Neural cell (in vitro differentiated cells): ENCODE measurements at regions not wholly inside any gene's neighbourhood (a gene's known extent, or its start where the extent isn't known, plus 50 kb on each side); places are given as distances from the start of the nearest gene placed in this dataset.

Experiments
- H2AFZ ChIP-seq: fragments of 200-600, 300-800 bp; sonication (generic), shearing (Covaris generic); 2 replicates; pipeline ENCODE4 v1.6.0; 2014; ENCODE audit warnings: low read depth, mild to moderate bottlenecking, antibody characterized with exemption, low read length, moderate library complexity
- H3F3A ChIP-seq: fragments of 200-600 bp; shearing (Covaris generic); 2 replicates; pipeline ENCODE4 v1.6.1; 2016; ENCODE audit warnings: mild to moderate bottlenecking, moderate library complexity, mixed read lengths, antibody characterized with exemption, low read length; ENCODE audit not compliant: insufficient read depth, poor library complexity, severe bottlenecking
- H3K27ac ChIP-seq: fragments of 200-600, 300-800 bp; sonication (generic), shearing (Covaris generic); 2 replicates; pipeline ENCODE4 v1.5.1; 2014; ENCODE audit warnings: mild to moderate bottlenecking, low read length, moderate library complexity
- H3K27me3 ChIP-seq: fragments of 300-800, 200-600 bp; sonication (generic), shearing (Covaris generic); 2 replicates; pipeline ENCODE4 v1.6.0; 2014; ENCODE audit warnings: mild to moderate bottlenecking, low read depth, low read length, moderate library complexity; ENCODE audit not compliant: insufficient read depth
- H3K36me3 ChIP-seq: fragments of 300-800, 200-600 bp; sonication (generic), shearing (Covaris generic); 2 replicates; pipeline ENCODE4 v1.5.1; 2014; ENCODE audit warnings: mild to moderate bottlenecking, antibody characterized with exemption, low read length, moderate library complexity; ENCODE audit not compliant: insufficient read depth
- H3K4me2 ChIP-seq: fragments of 300-800, 200-600 bp; sonication (generic), shearing (Covaris generic); 2 replicates; pipeline ENCODE4 v1.6.0; 2014; ENCODE audit warnings: mild to moderate bottlenecking, low read length
- H3K4me3 ChIP-seq: fragments of 300-800, 200-600 bp; sonication (generic), shearing (Covaris generic); 2 replicates; pipeline ENCODE4 v1.5.1; 2014; ENCODE audit warnings: mild to moderate bottlenecking, low read length, moderate library complexity
- H3K79me2 ChIP-seq: fragments of 200-600 bp; shearing (Covaris generic); replicated peaks from 2 replicates; pipeline ENCODE4 v1.6.0; 2014; ENCODE audit warnings: mild to moderate bottlenecking, low read length, moderate library complexity; ENCODE audit not compliant: insufficient read depth
- H3K9ac ChIP-seq: fragments of 300-800, 200-600 bp; sonication (generic), shearing (Covaris generic); 2 replicates; pipeline ENCODE4 v1.6.1; 2016; ENCODE audit warnings: mild to moderate bottlenecking, low read length, mixed read lengths
- H3K9me2 ChIP-seq: fragments of 200-600 bp; shearing (Covaris generic); 2 replicates; pipeline ENCODE4 v1.6.1; 2016; ENCODE audit warnings: mild to moderate bottlenecking, low read length, mixed read lengths; ENCODE audit not compliant: insufficient read depth
- H3K9me3 ChIP-seq: fragments of 200-600, 300-800 bp; sonication (generic), shearing (Covaris generic); 2 replicates; pipeline ENCODE4 v1.6.1; 2016; ENCODE audit warnings: mild to moderate bottlenecking, mixed run types, low read length, moderate library complexity, mixed read lengths
- H4K20me1 ChIP-seq: fragments of 200-600 bp; shearing (Covaris generic); 2 replicates; pipeline ENCODE4 v1.6.1; 2016; ENCODE audit warnings: mild to moderate bottlenecking, mixed run types; ENCODE audit not compliant: insufficient read depth
- EP300 ChIP-seq: fragments of 450-650 bp; conservative IDR thresholded peaks from 2 replicates; pipeline ENCODE4 v1.6.1; 2014; ENCODE audit warnings: antibody characterized with exemption, mild to moderate bottlenecking, moderate library complexity; ENCODE audit not compliant: poor library complexity, severe bottlenecking
- EZH2 ChIP-seq: fragments of 200-600, 300-800 bp; shearing (Covaris generic), sonication (generic); IDR thresholded peaks from 2 replicates; pipeline ENCODE4 v1.6.1; 2014; ENCODE audit warnings: antibody characterized with exemption, low read length, borderline replicate concordance, mild to moderate bottlenecking; ENCODE audit not compliant: insufficient read depth, poor library complexity, severe bottlenecking
- MXI1 ChIP-seq: fragments of 450-650 bp; conservative IDR thresholded peaks from 2 replicates; pipeline ENCODE4 v1.6.1; 2014; ENCODE audit warnings: antibody characterized with exemption, mild to moderate bottlenecking; ENCODE audit not compliant: poor library complexity, severe bottlenecking
- POLR2AphosphoS5 ChIP-seq: IDR thresholded peaks from 2 replicates; pipeline ENCODE4 v1.6.1; 2012
- RAD21 ChIP-seq: fragments of 450-650 bp; conservative IDR thresholded peaks from 2 replicates; pipeline ENCODE4 v1.6.1; 2014; ENCODE audit warnings: antibody characterized with exemption, mild to moderate bottlenecking, moderate library complexity
- REST ChIP-seq: IDR thresholded peaks from 2 replicates; pipeline ENCODE4 v1.6.1; 2012; ENCODE audit warnings: borderline replicate concordance
- SMC3 ChIP-seq: fragments of 450-650 bp; conservative IDR thresholded peaks from 2 replicates; pipeline ENCODE4 v1.6.1; 2014; ENCODE audit warnings: antibody characterized with exemption, mild to moderate bottlenecking, moderate library complexity; ENCODE audit not compliant: poor library complexity
- TAF1 ChIP-seq: IDR thresholded peaks from 2 replicates; pipeline ENCODE4 v1.6.1; 2012; ENCODE audit warnings: low read depth
- TF ChIP-seq, protein P1 (sequence below): fragments of 450-650 bp; IDR thresholded peaks from 2 replicates; pipeline ENCODE4 v1.5.1; 2014; ENCODE audit warnings: antibody characterized with exemption, mild to moderate bottlenecking, moderate library complexity; ENCODE audit not compliant: poor library complexity, severe bottlenecking

DNA sequence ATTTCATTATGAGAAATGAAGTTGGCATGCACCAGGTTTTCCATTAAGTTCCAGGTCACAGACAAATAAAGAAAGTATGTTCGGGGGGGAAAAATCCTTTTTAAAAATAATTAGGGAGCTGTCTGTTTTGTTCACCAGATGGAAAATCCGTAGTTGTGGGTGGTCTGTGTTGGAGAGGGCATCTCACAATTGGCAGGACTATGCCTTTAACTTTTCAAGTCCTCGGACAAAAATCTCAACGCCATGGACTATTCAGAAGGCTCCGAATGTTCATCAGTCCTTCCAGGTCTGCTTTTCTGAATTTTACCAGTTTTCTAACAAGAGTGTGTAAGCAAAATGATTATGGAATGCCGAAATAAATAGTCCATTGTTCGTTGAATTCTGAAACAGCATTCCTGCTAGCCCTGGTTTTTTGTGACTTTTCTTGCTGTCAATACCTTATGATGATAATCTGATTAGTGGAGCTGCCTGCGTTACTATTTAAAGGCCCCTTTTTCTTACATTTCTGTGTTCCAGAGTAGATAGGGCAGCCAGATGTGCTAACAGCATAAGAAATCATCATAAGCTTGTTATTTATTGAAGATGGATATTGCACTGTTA, 146.9 kb downstream of the TM9SF2 start:
- TF ChIP-seq, protein P1, sequence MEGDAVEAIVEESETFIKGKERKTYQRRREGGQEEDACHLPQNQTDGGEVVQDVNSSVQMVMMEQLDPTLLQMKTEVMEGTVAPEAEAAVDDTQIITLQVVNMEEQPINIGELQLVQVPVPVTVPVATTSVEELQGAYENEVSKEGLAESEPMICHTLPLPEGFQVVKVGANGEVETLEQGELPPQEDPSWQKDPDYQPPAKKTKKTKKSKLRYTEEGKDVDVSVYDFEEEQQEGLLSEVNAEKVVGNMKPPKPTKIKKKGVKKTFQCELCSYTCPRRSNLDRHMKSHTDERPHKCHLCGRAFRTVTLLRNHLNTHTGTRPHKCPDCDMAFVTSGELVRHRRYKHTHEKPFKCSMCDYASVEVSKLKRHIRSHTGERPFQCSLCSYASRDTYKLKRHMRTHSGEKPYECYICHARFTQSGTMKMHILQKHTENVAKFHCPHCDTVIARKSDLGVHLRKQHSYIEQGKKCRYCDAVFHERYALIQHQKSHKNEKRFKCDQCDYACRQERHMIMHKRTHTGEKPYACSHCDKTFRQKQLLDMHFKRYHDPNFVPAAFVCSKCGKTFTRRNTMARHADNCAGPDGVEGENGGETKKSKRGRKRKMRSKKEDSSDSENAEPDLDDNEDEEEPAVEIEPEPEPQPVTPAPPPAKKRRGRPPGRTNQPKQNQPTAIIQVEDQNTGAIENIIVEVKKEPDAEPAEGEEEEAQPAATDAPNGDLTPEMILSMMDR: no peak
- TF ChIP-seq SMC3 (no peak), EZH2 (no peak), RAD21 (no peak), POLR2AphosphoS5 (no peak), MXI1 (no peak), REST (no peak), TAF1 (no peak), EP300 (no peak)
- Histone ChIP-seq H3K27me3 (no peaks in the 10 kb centered on the region), H3K4me2 (no peak overlapping the region), H3K9me3 (no peaks in the 10 kb centered on the region), H4K20me1 (no peaks in the 10 kb centered on the region), H3K27ac (no peak overlapping the region), H3K79me2 (no peaks in the 10 kb centered on the region), H3F3A (no peaks in the 10 kb centered on the region), H2AFZ (no peak overlapping the region), H3K9ac (no peak overlapping the region), H3K36me3 (no peaks in the 10 kb centered on the region), H3K9me2 (no peaks in the 10 kb centered on the region), H3K4me3 (no peak overlapping the region)

GRCh38 chr13:99647596-99647985, 146.3 kb downstream of the TM9SF2 start:
- H3K4me2 ChIP-seq: no peak overlapping the region
- H3K79me2 ChIP-seq: no peaks in the 10 kb centered on the region
- no peak overlapping the region for H3K9ac ChIP-seq
- no peaks in the 10 kb centered on the region for H3K27me3 ChIP-seq
- no peaks in the 10 kb centered on the region for H3K9me3 ChIP-seq
- no peaks in the 10 kb centered on the region for H3K36me3 ChIP-seq
- no peak overlapping the region for H3K4me3 ChIP-seq
- no peak overlapping the region for H3K27ac ChIP-seq
- TF ChIP-seq POLR2AphosphoS5 (no peak), TAF1 (no peak), EZH2 (no peak), REST (no peak), SMC3 (no peak), MXI1 (no peak), RAD21 (no peak), EP300 (no peak)
- TF ChIP-seq, protein P1: no peak
- H2AFZ ChIP-seq: no peak overlapping the region
- H4K20me1 ChIP-seq: no peaks in the 10 kb centered on the region
- H3K9me2 ChIP-seq: no peaks in the 10 kb centered on the region
- H3F3A ChIP-seq: no peaks in the 10 kb centered on the region
